ENCODE measurements at regions not wholly inside any gene's neighbourhood (a gene's known extent, or its start where the extent isn't known, plus 50 kb on each side); places are given as distances from the start of the nearest gene placed in this dataset.

DNA sequence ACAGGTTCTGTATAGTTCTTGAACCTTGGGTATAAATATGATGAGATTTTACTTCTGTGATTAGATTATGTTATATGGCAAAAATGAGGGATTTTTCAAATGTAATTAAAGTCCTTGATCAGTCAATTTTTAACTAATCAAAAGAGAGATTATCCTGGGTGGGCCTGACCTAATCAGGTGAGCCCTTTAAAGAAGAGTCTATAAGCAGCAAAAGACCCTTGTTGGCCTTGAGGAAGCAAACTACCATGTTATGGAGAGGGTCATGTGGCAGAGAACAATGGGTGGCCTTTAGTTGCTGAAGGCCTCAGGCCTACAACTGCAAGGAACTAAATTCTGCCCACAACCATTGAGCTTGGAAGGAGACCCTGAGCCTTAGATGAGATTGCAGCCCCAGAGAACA lies 102.5 kb upstream of the RIPOR2 start:
- H3K27ac Mint-ChIP-seq, result no peak overlapping the region
- ATAC-seq, result no peak
- CTCF ChIA-PET, result interaction anchor here (1.4 kb wide), 1 partner anchor 20 kb away, joined by 3 read pairs; no protein-coding TSS in a partner anchor
- H3K4me1 Mint-ChIP-seq, result peaks cover 13% of the 10 kb centered on the region
- DNase-seq (ENCODE audit: low spot score), result no peak
- POLR2A ChIA-PET, result no interaction called here
- TF ChIP-seq GTF2I (CRISPR knock-in tag; conservative IDR thresholded peaks at IDR 0.05) (peak; percentile 64; the same call in 1 of the 2 replicates), FOXP4 (CRISPR knock-in tag; IDR thresholded peaks at IDR 0.05) (no peak)
- H3K4me3 Mint-ChIP-seq, result no peak overlapping the region
- no peaks in the 10 kb centered on the region for H3K27me3 Mint-ChIP-seq (ENCODE audit: low read depth)
- peaks cover 5% of the 10 kb centered on the region; the same call in 1 of the 2 replicates for H3K9me3 Mint-ChIP-seq
- H3K36me3 Mint-ChIP-seq, result no peaks in the 10 kb centered on the region

DNA sequence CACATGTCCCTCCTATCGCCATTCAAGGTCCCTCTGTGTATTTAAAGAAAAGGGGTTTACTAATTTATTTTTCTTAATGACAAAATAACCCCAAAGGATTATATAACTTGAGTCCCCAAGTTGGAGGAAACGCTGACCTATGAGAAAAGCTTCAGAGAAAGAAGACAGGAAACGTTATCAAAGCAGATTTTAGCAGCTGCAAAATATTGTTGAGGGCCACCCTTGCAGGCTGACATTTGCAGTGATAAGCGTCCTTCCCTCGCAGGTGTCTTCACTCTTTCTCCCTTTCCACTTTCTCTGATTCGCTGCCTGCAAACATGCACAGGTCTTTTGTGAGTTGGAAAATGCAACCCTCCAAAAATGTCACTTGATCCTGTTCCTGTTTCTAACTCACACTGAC lies 103.2 kb upstream of the RIPOR2 start:
- CTCF ChIA-PET, result interaction anchor here (1.4 kb wide), 1 partner anchor 21 kb away, joined by 3 read pairs; no protein-coding TSS in a partner anchor
- Mint-ChIP-seq H3K4me1 (peaks cover 13% of the 10 kb centered on the region), H3K36me3 (no peaks in the 10 kb centered on the region), H3K27me3 (ENCODE audit: low read depth) (no peaks in the 10 kb centered on the region), H3K4me3 (no peak overlapping the region), H3K27ac (peak overlapping the region; percentile 7; the same call in 1 of the 2 replicates), H3K9me3 (peaks cover 6% of the 10 kb centered on the region)
- TF ChIP-seq NFE2L1 (CRISPR knock-in tag; IDR thresholded peaks at IDR 0.05) (no peak), JUN (CRISPR knock-in tag; IDR thresholded peaks at IDR 0.05) (no peak), ZNF671 (CRISPR knock-in tag; IDR thresholded peaks at IDR 0.05) (no peak), PRDM15 (CRISPR knock-in tag; IDR thresholded peaks at IDR 0.05) (no peak), JAZF1 (CRISPR knock-in tag; IDR thresholded peaks at IDR 0.05) (no peak), NFYB (CRISPR knock-in tag; conservative IDR thresholded peaks at IDR 0.05; ENCODE audit: low read depth) (no peak), ATF1 (CRISPR knock-in tag; IDR thresholded peaks at IDR 0.05) (no peak), ZNF317 (CRISPR knock-in tag; IDR thresholded peaks at IDR 0.05; ENCODE audit: borderline replicate concordance, low read depth) (no peak), E2F1 (CRISPR knock-in tag; IDR thresholded peaks at IDR 0.05) (no peak), MYBL2 (CRISPR knock-in tag; IDR thresholded peaks at IDR 0.05) (no peak), GRHL2 (CRISPR knock-in tag; IDR thresholded peaks at IDR 0.05; ENCODE audit: insufficient replicate concordance, severe bottlenecking) (no peak), FOXK1 (CRISPR knock-in tag; IDR thresholded peaks at IDR 0.05) (no peak), CBFB (CRISPR knock-in tag; IDR thresholded peaks at IDR 0.05; ENCODE audit: low read depth) (no peak), GABPB1 (CRISPR knock-in tag; IDR thresholded peaks at IDR 0.05) (no peak), ZNF396 (CRISPR knock-in tag; IDR thresholded peaks at IDR 0.05; ENCODE audit: borderline replicate concordance) (no peak), MXD4 (CRISPR knock-in tag; IDR thresholded peaks at IDR 0.05; ENCODE audit: borderline replicate concordance) (no peak), CREM (CRISPR knock-in tag; IDR thresholded peaks at IDR 0.05) (no peak), ZNF423 (CRISPR knock-in tag; IDR thresholded peaks at IDR 0.05) (no peak)
- TF ChIP-seq, protein P1, sequence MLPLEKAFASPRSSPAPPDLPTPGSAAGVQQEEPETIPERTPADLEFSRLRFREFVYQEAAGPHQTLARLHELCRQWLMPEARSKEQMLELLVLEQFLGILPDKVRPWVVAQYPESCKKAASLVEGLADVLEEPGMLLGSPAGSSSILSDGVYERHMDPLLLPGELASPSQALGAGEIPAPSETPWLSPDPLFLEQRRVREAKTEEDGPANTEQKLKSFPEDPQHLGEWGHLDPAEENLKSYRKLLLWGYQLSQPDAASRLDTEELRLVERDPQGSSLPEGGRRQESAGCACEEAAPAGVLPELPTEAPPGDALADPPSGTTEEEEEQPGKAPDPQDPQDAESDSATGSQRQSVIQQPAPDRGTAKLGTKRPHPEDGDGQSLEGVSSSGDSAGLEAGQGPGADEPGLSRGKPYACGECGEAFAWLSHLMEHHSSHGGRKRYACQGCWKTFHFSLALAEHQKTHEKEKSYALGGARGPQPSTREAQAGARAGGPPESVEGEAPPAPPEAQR (CRISPR knock-in tag; IDR thresholded peaks at IDR 0.05), result no peak
- ATAC-seq, result no peak
- POLR2A ChIA-PET, result no interaction called here
- no peak for DNase-seq (ENCODE audit: low spot score)

Data from WTC11 (cell line).